Breast epithelium (tissue), 3 donors: ENCODE measurements at regions not wholly inside any gene's neighbourhood (a gene's known extent, or its start where the extent isn't known, plus 50 kb on each side); places are given as distances from the start of the nearest gene placed in this dataset.

Source experiments
- POLR2A ChIP-seq: fragments of 450-650 bp; IDR thresholded peaks from one replicate; pipeline ENCODE4 v1.6.1; 2016; ENCODE audit warnings: antibody characterized with exemption, mild to moderate bottlenecking, moderate library complexity
- POLR2AphosphoS5 ChIP-seq, 3 donors: sonication (generic); formaldehyde crosslinking; IDR thresholded peaks; one replicate each; pipeline ENCODE4 v1.6.1; 2017; ENCODE audit warnings: antibody characterized with exemption in 3 of 3
- TF ChIP-seq, protein P1 (sequence below), 3 donors: fragments of 450-650 bp; IDR thresholded peaks; one replicate each; pipeline ENCODE4 v1.5.1; 2016 to 2017; ENCODE audit warnings: antibody characterized with exemption in 3 of 3, mild to moderate bottlenecking in 3 of 3, moderate library complexity in 3 of 3

DNA sequence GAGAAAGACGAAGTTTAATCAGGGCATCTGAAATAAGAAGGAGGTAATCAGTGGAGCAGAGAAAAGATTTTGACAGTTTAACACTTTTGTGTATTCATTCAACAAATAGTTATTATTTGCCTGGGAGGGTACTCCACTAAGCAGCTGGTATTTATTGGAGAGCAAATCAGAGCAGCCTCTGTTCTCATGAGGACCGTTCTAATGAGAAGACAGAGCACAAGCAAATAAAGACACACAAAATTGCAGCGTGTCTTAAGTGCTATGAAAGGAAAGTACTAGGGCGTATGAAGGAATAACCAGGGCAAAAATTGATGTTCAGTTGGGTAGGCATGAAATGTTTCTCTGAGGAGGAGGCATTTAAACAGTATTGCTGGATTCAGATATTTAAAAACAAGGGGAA is 302.9 kb upstream of the RARB start:
- TF ChIP-seq POLR2A (no peak), POLR2AphosphoS5 (IDR thresholded peaks at IDR 0.05) (no peak)
- TF ChIP-seq, protein P1, sequence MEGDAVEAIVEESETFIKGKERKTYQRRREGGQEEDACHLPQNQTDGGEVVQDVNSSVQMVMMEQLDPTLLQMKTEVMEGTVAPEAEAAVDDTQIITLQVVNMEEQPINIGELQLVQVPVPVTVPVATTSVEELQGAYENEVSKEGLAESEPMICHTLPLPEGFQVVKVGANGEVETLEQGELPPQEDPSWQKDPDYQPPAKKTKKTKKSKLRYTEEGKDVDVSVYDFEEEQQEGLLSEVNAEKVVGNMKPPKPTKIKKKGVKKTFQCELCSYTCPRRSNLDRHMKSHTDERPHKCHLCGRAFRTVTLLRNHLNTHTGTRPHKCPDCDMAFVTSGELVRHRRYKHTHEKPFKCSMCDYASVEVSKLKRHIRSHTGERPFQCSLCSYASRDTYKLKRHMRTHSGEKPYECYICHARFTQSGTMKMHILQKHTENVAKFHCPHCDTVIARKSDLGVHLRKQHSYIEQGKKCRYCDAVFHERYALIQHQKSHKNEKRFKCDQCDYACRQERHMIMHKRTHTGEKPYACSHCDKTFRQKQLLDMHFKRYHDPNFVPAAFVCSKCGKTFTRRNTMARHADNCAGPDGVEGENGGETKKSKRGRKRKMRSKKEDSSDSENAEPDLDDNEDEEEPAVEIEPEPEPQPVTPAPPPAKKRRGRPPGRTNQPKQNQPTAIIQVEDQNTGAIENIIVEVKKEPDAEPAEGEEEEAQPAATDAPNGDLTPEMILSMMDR (IDR thresholded peaks at IDR 0.05), result no peak
